ENCODE measurements at regions not wholly inside any gene's neighbourhood (a gene's known extent, or its start where the extent isn't known, plus 50 kb on each side); places are given as distances from the start of the nearest gene placed in this dataset.
A peak's percentile ranks its signal among the peaks of the same experiment; 100 is the strongest.

- no peak for TF ChIP-seq CTCF (IDR thresholded peaks at IDR 0.05)
- Histone ChIP-seq H3K9me3 (no peaks in the 10 kb centered on the region), H3K27me3 (replicated peaks; ENCODE audit: insufficient read depth) (no peaks in the 10 kb centered on the region), H3K4me3 (peak overlapping the region; percentile 76), H3K36me3 (no peaks in the 10 kb centered on the region), H3K4me1 (ENCODE audit: control insufficient read depth in 1 of 2, low read depth in 2 of 2) (peaks cover 9 to 62% of the 10 kb centered on the region in 2 donors), H3K27ac (peak overlapping the region; percentile 89 to 95)
- DNase-seq (ENCODE audit: low spot score) (no peak), ATAC-seq (ENCODE audit: insufficient number of reproducible peaks, low FRiP score, low read depth) (peak; percentile 47)
Observed at GRCh38 chr6:125363039-125363823, 61.5 kb upstream of the HDDC2 start.

GRCh38 chr6:125363824-125364165 is 62.0 kb upstream of the HDDC2 start:
- no peak for ATAC-seq (ENCODE audit: insufficient number of reproducible peaks, low FRiP score, low read depth)
- DNase-seq (ENCODE audit: low spot score): no peak
- Histone ChIP-seq H3K4me1 (ENCODE audit: control insufficient read depth in 1 of 2, low read depth in 2 of 2) (peaks cover 9 to 67% of the 10 kb centered on the region in 2 donors), H3K27ac (peak overlapping the region; percentile 89 to 95), H3K9me3 (no peaks in the 10 kb centered on the region), H3K27me3 (replicated peaks; ENCODE audit: insufficient read depth) (no peaks in the 10 kb centered on the region), H3K4me3 (peak overlapping the region; percentile 76), H3K36me3 (no peaks in the 10 kb centered on the region)
- TF ChIP-seq CTCF (IDR thresholded peaks at IDR 0.05): no peak

- no peaks in the 10 kb centered on the region for H3K9me3 ChIP-seq
- no peak for ATAC-seq (ENCODE audit: insufficient number of reproducible peaks, low FRiP score, low read depth)
- H3K36me3 ChIP-seq: no peaks in the 10 kb centered on the region
- DNase-seq (ENCODE audit: low spot score): no peak
- peaks cover 9 to 70% of the 10 kb centered on the region in 2 donors for H3K4me1 ChIP-seq (ENCODE audit: control insufficient read depth in 1 of 2, low read depth in 2 of 2)
- peak overlapping the region; percentile 29 to 95 for H3K27ac ChIP-seq
- H3K27me3 ChIP-seq (replicated peaks; ENCODE audit: insufficient read depth): no peaks in the 10 kb centered on the region
- H3K4me3 ChIP-seq: peak overlapping the region; percentile 20
- TF ChIP-seq CTCF (IDR thresholded peaks at IDR 0.05): no peak
Observed at GRCh38 chr6:125365230-125365629, 63.5 kb upstream of the HDDC2 start.

GRCh38 chr6:125367036-125367782 is 65.4 kb upstream of the HDDC2 start:
- ATAC-seq (ENCODE audit: insufficient number of reproducible peaks, low FRiP score, low read depth): no peak
- Histone ChIP-seq H3K36me3 (no peaks in the 10 kb centered on the region), H3K27me3 (replicated peaks; ENCODE audit: insufficient read depth) (no peaks in the 10 kb centered on the region), H3K4me3 (no peak overlapping the region), H3K27ac (peak overlapping the region; percentile 69 to 72), H3K4me1 (ENCODE audit: control insufficient read depth in 1 of 2, low read depth in 2 of 2) (peaks cover 9 to 71% of the 10 kb centered on the region in 2 donors), H3K9me3 (no peaks in the 10 kb centered on the region)
- no peak for DNase-seq (ENCODE audit: low spot score)
- no peak for TF ChIP-seq CTCF (IDR thresholded peaks at IDR 0.05)

GRCh38 chr6:125370343-125370742 is 68.6 kb upstream of the HDDC2 start:
- no peaks in the 10 kb centered on the region for H3K36me3 ChIP-seq
- ATAC-seq (ENCODE audit: insufficient number of reproducible peaks, low FRiP score, low read depth): no peak
- TF ChIP-seq CTCF (IDR thresholded peaks at IDR 0.05): no peak

More at GRCh38 chr6:125370343-125370742, 68.6 kb upstream of the HDDC2 start:
- Histone ChIP-seq H3K27me3 (replicated peaks; ENCODE audit: insufficient read depth) (no peaks in the 10 kb centered on the region), H3K4me3 (no peak overlapping the region), H3K9me3 (no peaks in the 10 kb centered on the region), H3K27ac (peak overlapping the region in 1 of 2 donors; percentile 8), H3K4me1 (ENCODE audit: control insufficient read depth in 1 of 2, low read depth in 2 of 2) (peaks cover 2 to 43% of the 10 kb centered on the region in 2 donors)
- DNase-seq (ENCODE audit: low spot score): no peak

Data from thoracic aorta (tissue), 2 donors.